ENCODE measurements at regions not wholly inside any gene's neighbourhood (a gene's known extent, or its start where the extent isn't known, plus 50 kb on each side); places are given as distances from the start of the nearest gene placed in this dataset.
"Not testable (repeated sequence)": the region's sequence is repeated elsewhere in the genome, so short reads cannot be mapped to it uniquely, and the experiment has no call there.

GRCh38 chr10:46749470-46749869, 161.8 kb upstream of the PTPN20 start:
- not testable (repeated sequence) for DNase-seq

- not testable (repeated sequence) for DNase-seq
These were observed 157.5 kb upstream of the PTPN20 start for GRCh38 chr10:46753763-46754162.

- not testable (repeated sequence) for DNase-seq
These were observed 149.8 kb upstream of the PTPN20 start for GRCh38 chr10:46761471-46761870.

- not testable (repeated sequence) for DNase-seq
These were observed 142.5 kb upstream of the PTPN20 start for GRCh38 chr10:46768515-46769291.

GRCh38 chr10:46773178-46773896, 137.9 kb upstream of the PTPN20 start:
- not testable (repeated sequence) for DNase-seq

- not testable (repeated sequence) for DNase-seq
These were observed 137.4 kb upstream of the PTPN20 start for GRCh38 chr10:46773897-46774236.

- DNase-seq: not testable (repeated sequence)
These were observed 136.9 kb upstream of the PTPN20 start for GRCh38 chr10:46774366-46774765.

GRCh38 chr10:46774945-46775667, 136.1 kb upstream of the PTPN20 start:
- DNase-seq: not testable (repeated sequence)

GRCh38 chr10:46775668-46776059, 135.6 kb upstream of the PTPN20 start:
- DNase-seq: not testable (repeated sequence)

GRCh38 chr10:46779571-46779970, 131.7 kb upstream of the PTPN20 start:
- not testable (repeated sequence) for DNase-seq

- DNase-seq: not testable (repeated sequence)
These were observed 131.1 kb upstream of the PTPN20 start for GRCh38 chr10:46780164-46780563.

- not testable (repeated sequence) for DNase-seq
These were observed 130.2 kb upstream of the PTPN20 start for GRCh38 chr10:46781001-46781400.

- not testable (repeated sequence) for DNase-seq
These were observed 129.0 kb upstream of the PTPN20 start for GRCh38 chr10:46782001-46782874.

GRCh38 chr10:46784665-46785064, 126.6 kb upstream of the PTPN20 start:
- DNase-seq: not testable (repeated sequence)

- not testable (repeated sequence) for DNase-seq
These were observed 125.1 kb upstream of the PTPN20 start for GRCh38 chr10:46786125-46786517.

GRCh38 chr10:46786518-46787320, 124.5 kb upstream of the PTPN20 start:
- DNase-seq: peak; percentile 60

- DNase-seq: no peak
These were observed 124.0 kb upstream of the PTPN20 start for GRCh38 chr10:46787321-46787615.

GRCh38 chr10:46792657-46793357, 118.4 kb upstream of the PTPN20 start:
- not testable (repeated sequence) for DNase-seq

- DNase-seq: not testable (repeated sequence)
These were observed 114.9 kb upstream of the PTPN20 start for GRCh38 chr10:46796351-46796750.

- DNase-seq: not testable (repeated sequence)
These were observed 109.2 kb upstream of the PTPN20 start for GRCh38 chr10:46802010-46802409.

- not testable (repeated sequence) for DNase-seq
These were observed 108.1 kb upstream of the PTPN20 start for GRCh38 chr10:46803082-46803481.

Data from activated effector memory CD4-positive, alpha-beta T cell treated with Interleukin-2 at 50 U/mL for 16 hours (primary cell).